HCT116 (cell line): ENCODE measurements at regions not wholly inside any gene's neighbourhood (a gene's known extent, or its start where the extent isn't known, plus 50 kb on each side); places are given as distances from the start of the nearest gene placed in this dataset.

Experiments
- ATAC-seq: fragments of 200-7000 bp; cut with Tn5 transposase; 2 replicates; pipeline ENCODE4 v1.9.1; 2020; ENCODE audit warnings: mild to moderate bottlenecking, moderate library complexity
- BruUV-seq: library from RNA; stranded (reverse); fragments of 400-500 nt; replicated peaks from 2 replicates; lab custom pipeline; 2021; lab: Mats Ljungman, UMichigan
- CTCF ChIA-PET: fragments of 300-600 bp; sonication (Branson Sonifier 250); formaldehyde crosslinking; loops from one replicate; lab custom pipeline; 2021; ENCODE audit warnings: antibody characterized with exemption; lab: Charles Lee
- POLR2A ChIA-PET: fragments of 300-600, 350-600 bp; sonication (Branson Sonifier 250); formaldehyde crosslinking; loops from one replicate; lab custom pipeline; 2021; ENCODE audit warnings: antibody characterized with exemption; lab: Charles Lee
- RAD21 ChIA-PET, 2 experiments: fragments of 300-600 bp; sonication (Branson Sonifier 250); formaldehyde crosslinking; loops; one replicate each; lab custom pipeline; 2023; ENCODE audit warnings: low total read pairs in 2 of 2; ENCODE audit not compliant: uncharacterized antibody in 2 of 2, unreplicated experiment in 2 of 2, low non-redundant PET in 1 of 2; lab: Charles Lee
- DNase-seq: peaks from one replicate; pipeline ENCODE4 v3.0.0-alpha.2; 2010; ENCODE audit warnings: low read depth, low spot score
- H2AFZ ChIP-seq: fragments of 200-600 bp; shearing (Covaris generic), sonication (generic); 2 replicates; pipeline ENCODE4 v1.6.1; 2017; ENCODE audit warnings: low read depth, mixed run types, mixed read lengths, antibody characterized with exemption, low read length; ENCODE audit not compliant: poor library complexity, severe bottlenecking
- H3K27ac ChIP-seq: 2 replicates; pipeline ENCODE4 v1.5.1; 2012; ENCODE audit warnings: low read depth, low read length
- H3K27me3 ChIP-seq: fragments of 200-600 bp; sonication (generic); 2 replicates; pipeline ENCODE4 v1.6.1; 2016; ENCODE audit warnings: mixed run types, low read length, mixed read lengths; ENCODE audit not compliant: insufficient read depth
- H3K36me3 ChIP-seq, 2 experiments: fragments of 200-500 bp in 1 of 2; fragments of 200-600 bp in 1 of 2; sonication (Bioruptor generic) in 1 of 2; sonication (generic) in 1 of 2; 2 replicates each; pipeline versions ENCODE4 v1.5.1 to v1.6.1; 2014 to 2016; ENCODE audit warnings: low read length in 2 of 2, inconsistent platforms in 1 of 2, mixed read lengths in 1 of 2, mixed run types in 1 of 2; ENCODE audit not compliant: insufficient read depth in 2 of 2, control insufficient read depth in 1 of 2
- H3K4me1 ChIP-seq, 2 experiments: fragments of 200-600 bp in 1 of 2; sonication (generic) in 1 of 2; 2 replicates each; pipeline versions ENCODE4 v1.5.1 to v1.6.1; 2012 to 2017; ENCODE audit warnings: low read length in 2 of 2, inconsistent platforms in 1 of 2, mild to moderate bottlenecking in 1 of 2, mixed read lengths in 1 of 2, mixed run types in 1 of 2, moderate library complexity in 1 of 2; ENCODE audit not compliant: insufficient read depth in 2 of 2, control insufficient read depth in 1 of 2
- H3K4me2 ChIP-seq: fragments of 200-600 bp; sonication (generic); 2 replicates; pipeline ENCODE4 v1.6.1; 2017; ENCODE audit warnings: mixed run types, low read length, mixed read lengths
- H3K4me3 ChIP-seq, 2 experiments: fragments of 200-600 bp in 1 of 2; sonication (generic) in 1 of 2; replicated peaks in 1 of 2; 2 replicates each; pipeline ENCODE4 v1.5.1; 2011 to 2016; ENCODE audit warnings: low read length in 2 of 2, control low read depth in 1 of 2, low read depth in 1 of 2, mild to moderate bottlenecking in 1 of 2, mixed read lengths in 1 of 2, mixed run types in 1 of 2
- H3K79me2 ChIP-seq: fragments of 200-600 bp; sonication (generic); 2 replicates; pipeline ENCODE4 v1.6.1; 2017; ENCODE audit warnings: mild to moderate bottlenecking, mixed run types, low read length, moderate library complexity, mixed read lengths; ENCODE audit not compliant: insufficient read depth
- H3K9ac ChIP-seq: fragments of 200-600 bp; sonication (generic); 2 replicates; pipeline ENCODE4 v1.6.1; 2016; ENCODE audit warnings: low read length, mixed read lengths
- H3K9me2 ChIP-seq: fragments of 200-600 bp; sonication (generic), shearing (Covaris generic); 2 replicates; pipeline ENCODE4 v1.6.1; 2017; ENCODE audit warnings: mixed run types, mild to moderate bottlenecking, moderate library complexity; ENCODE audit not compliant: insufficient read depth
- H3K9me3 ChIP-seq, 2 experiments: fragments of 200-500 bp in 1 of 2; fragments of 200-600 bp in 1 of 2; sonication (Bioruptor generic) in 1 of 2; sonication (generic) in 1 of 2; 2 replicates each; pipeline ENCODE4 v1.6.1; 2014 to 2017; ENCODE audit warnings: low read length in 2 of 2, mixed read lengths in 2 of 2, inconsistent platforms in 1 of 2, low read depth in 1 of 2, mild to moderate bottlenecking in 1 of 2, mixed run types in 1 of 2, moderate library complexity in 1 of 2; ENCODE audit not compliant: control insufficient read depth in 1 of 2, insufficient read depth in 1 of 2
- H4K20me1 ChIP-seq: fragments of 200-600 bp; sonication (generic), shearing (Covaris generic); 2 replicates; pipeline ENCODE4 v1.6.1; 2017; ENCODE audit warnings: mixed run types, mild to moderate bottlenecking, moderate library complexity; ENCODE audit not compliant: insufficient read depth
- CBX3 ChIP-seq: IDR thresholded peaks from 2 replicates; pipeline ENCODE4 v1.6.1; 2012; ENCODE audit warnings: low read depth
- FOSL1 ChIP-seq: IDR thresholded peaks from 2 replicates; pipeline ENCODE4 v1.6.1; 2012; ENCODE audit warnings: low read depth
- JUND ChIP-seq: IDR thresholded peaks from 2 replicates; pipeline ENCODE4 v1.6.1; 2012
- RAD21 ChIP-seq: IDR thresholded peaks from 2 replicates; pipeline ENCODE4 v1.6.1; 2012; ENCODE audit warnings: low read depth, mild to moderate bottlenecking
- TCF7L2 ChIP-seq: IDR thresholded peaks from 2 replicates; pipeline ENCODE4 v1.7.0; 2011; ENCODE audit warnings: borderline replicate concordance, inconsistent platforms; ENCODE audit not compliant: insufficient read depth, insufficient read length; ENCODE audit errors: extremely low read depth
- intact Hi-C: fragments of 100-400 bp; cut with micrococcal nuclease; formaldehyde crosslinking; loops from 2 replicates; pipeline ENCODE4 v1.10.0; 2022
- TF ChIP-seq, protein P1 (sequence below): IDR thresholded peaks from 2 replicates; pipeline ENCODE4 v1.6.1; 2011; ENCODE audit warnings: mild to moderate bottlenecking, low read length, moderate library complexity; ENCODE audit not compliant: insufficient replicate concordance; ENCODE audit errors: extremely low read depth
- TF ChIP-seq, protein P2 (sequence below): IDR thresholded peaks from 2 replicates; pipeline ENCODE4 v1.6.1; 2012; ENCODE audit warnings: low read depth
- TF ChIP-seq, protein P3 (sequence below): IDR thresholded peaks from 2 replicates; pipeline ENCODE4 v1.6.1; 2012

DNA sequence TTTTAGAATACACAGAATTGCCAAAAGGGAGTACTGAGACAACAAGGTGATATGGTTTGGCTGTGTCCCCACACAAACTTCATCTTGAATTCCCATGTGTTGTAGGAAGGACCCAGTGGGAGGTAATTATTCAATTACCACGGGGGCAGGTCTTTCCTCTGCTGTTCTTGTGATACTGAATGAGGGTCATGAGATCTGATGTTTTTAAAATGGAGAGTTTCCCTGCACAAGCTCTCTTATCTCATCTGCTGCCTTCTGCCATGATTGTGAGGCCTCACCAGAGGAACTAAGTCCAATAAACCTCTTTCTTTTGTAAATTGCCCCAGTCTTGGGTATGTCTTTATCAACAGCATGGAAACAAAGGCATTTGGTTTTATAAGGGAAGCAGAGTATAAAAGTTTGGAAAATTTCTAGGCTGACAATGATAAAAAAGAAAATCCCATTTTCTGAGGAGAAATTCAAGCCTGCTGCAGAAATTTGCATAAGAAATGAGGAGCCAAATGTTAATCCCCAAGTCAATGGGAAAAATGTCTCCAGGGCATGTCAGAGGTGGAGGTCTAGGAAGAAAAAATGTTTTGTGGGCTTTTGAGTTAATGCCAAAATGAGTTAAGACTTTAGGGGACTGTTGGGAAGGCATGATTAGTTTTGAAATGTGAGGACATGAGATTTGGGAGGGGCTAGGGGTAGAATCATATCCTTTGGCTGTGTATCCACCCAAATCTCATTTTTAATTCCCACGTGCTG is 130.5 kb upstream of the THRB start:
- ATAC-seq: no peak
- ChIA-PET RAD21 (no interaction called here), POLR2A (no interaction called here), CTCF (no interaction called here)
- Histone ChIP-seq H3K4me2 (no peak overlapping the region), H3K4me3 (no peak overlapping the region), H2AFZ (no peak overlapping the region), H3K36me3 (no peaks in the 10 kb centered on the region), H3K4me1 (no peaks in the 10 kb centered on the region), H3K9ac (no peak overlapping the region), H3K9me3 (no peaks in the 10 kb centered on the region), H3K9me2 (0 out of 2 replicates have a peak, but pooled peaks cover 4% of the 10 kb centered on the region), H4K20me1 (no peaks in the 10 kb centered on the region), H3K79me2 (no peaks in the 10 kb centered on the region), H3K27ac (no peak overlapping the region), H3K27me3 (no peaks in the 10 kb centered on the region)
- intact Hi-C loops: no loop called here
- no peak for TF ChIP-seq FOSL1
- TF ChIP-seq JUND: no peak
- TF ChIP-seq, protein P1, sequence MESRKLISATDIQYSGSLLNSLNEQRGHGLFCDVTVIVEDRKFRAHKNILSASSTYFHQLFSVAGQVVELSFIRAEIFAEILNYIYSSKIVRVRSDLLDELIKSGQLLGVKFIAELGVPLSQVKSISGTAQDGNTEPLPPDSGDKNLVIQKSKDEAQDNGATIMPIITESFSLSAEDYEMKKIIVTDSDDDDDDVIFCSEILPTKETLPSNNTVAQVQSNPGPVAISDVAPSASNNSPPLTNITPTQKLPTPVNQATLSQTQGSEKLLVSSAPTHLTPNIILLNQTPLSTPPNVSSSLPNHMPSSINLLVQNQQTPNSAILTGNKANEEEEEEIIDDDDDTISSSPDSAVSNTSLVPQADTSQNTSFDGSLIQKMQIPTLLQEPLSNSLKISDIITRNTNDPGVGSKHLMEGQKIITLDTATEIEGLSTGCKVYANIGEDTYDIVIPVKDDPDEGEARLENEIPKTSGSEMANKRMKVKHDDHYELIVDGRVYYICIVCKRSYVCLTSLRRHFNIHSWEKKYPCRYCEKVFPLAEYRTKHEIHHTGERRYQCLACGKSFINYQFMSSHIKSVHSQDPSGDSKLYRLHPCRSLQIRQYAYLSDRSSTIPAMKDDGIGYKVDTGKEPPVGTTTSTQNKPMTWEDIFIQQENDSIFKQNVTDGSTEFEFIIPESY: no peak
- no peak for TF ChIP-seq RAD21
- TF ChIP-seq, protein P2, sequence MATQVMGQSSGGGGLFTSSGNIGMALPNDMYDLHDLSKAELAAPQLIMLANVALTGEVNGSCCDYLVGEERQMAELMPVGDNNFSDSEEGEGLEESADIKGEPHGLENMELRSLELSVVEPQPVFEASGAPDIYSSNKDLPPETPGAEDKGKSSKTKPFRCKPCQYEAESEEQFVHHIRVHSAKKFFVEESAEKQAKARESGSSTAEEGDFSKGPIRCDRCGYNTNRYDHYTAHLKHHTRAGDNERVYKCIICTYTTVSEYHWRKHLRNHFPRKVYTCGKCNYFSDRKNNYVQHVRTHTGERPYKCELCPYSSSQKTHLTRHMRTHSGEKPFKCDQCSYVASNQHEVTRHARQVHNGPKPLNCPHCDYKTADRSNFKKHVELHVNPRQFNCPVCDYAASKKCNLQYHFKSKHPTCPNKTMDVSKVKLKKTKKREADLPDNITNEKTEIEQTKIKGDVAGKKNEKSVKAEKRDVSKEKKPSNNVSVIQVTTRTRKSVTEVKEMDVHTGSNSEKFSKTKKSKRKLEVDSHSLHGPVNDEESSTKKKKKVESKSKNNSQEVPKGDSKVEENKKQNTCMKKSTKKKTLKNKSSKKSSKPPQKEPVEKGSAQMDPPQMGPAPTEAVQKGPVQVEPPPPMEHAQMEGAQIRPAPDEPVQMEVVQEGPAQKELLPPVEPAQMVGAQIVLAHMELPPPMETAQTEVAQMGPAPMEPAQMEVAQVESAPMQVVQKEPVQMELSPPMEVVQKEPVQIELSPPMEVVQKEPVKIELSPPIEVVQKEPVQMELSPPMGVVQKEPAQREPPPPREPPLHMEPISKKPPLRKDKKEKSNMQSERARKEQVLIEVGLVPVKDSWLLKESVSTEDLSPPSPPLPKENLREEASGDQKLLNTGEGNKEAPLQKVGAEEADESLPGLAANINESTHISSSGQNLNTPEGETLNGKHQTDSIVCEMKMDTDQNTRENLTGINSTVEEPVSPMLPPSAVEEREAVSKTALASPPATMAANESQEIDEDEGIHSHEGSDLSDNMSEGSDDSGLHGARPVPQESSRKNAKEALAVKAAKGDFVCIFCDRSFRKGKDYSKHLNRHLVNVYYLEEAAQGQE: no peak
- TF ChIP-seq, protein P3, sequence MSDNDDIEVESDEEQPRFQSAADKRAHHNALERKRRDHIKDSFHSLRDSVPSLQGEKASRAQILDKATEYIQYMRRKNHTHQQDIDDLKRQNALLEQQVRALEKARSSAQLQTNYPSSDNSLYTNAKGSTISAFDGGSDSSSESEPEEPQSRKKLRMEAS: no peak
- TF ChIP-seq TCF7L2: no peak
- no peak for TF ChIP-seq CBX3
- no peak for DNase-seq
- no TSS peak for BruUV-seq
